ENCODE measurements at regions not wholly inside any gene's neighbourhood (a gene's known extent, or its start where the extent isn't known, plus 50 kb on each side); places are given as distances from the start of the nearest gene placed in this dataset.

DNA sequence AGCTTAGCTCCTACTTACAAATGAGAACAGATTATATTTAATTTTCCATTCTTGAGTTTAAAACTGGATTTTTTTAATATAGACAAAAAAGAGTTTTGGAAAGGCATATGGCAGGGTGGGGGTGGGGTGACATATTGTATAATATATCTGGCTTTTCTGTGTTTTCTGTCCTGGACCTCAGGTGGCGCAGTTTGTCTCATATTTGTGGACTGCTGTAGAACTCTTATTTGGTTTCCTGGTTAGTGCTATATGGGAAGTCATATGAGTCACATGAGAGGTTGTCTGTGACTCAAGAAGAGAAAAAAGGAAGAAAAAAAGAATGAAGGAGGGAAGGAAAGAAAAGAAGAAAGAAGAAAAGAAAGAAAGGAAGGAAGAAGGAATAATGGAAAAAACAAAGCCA, 131.8 kb downstream of the CLVS2 start:
- Histone ChIP-seq H3K36me3 (ENCODE audit: insufficient read depth, low read length) (no peaks in the 10 kb centered on the region), H3K9me3 (ENCODE audit: control insufficient read depth in 1 of 2, insufficient read depth in 1 of 2, low read length in 2 of 2) (no peaks in the 10 kb centered on the region), H3K4me1 (ENCODE audit: insufficient read depth, low read length) (no peaks in the 10 kb centered on the region), H3K27me3 (ENCODE audit: control insufficient read depth in 1 of 2, insufficient read depth in 2 of 2, low read length in 2 of 2) (no peaks in the 10 kb centered on the region), H3K4me3 (ENCODE audit: low read length) (no peak overlapping the region), H3K27ac (ENCODE audit: low read depth in 1 of 2, low read length in 2 of 2) (no peak overlapping the region)
- no peaks in the 10 kb centered on the region for H3K27me3 Mint-ChIP-seq
- intact Hi-C loops (cut with DNase I, micrococcal nuclease) = no loop called here
- H3K27ac Mint-ChIP-seq = no peak overlapping the region
- ChIA-PET CTCF (no interaction called here), POLR2A (interaction anchor here (0.6 kb wide), 1 partner anchor 582 kb away, joined by 3 read pairs; no protein-coding TSS in a partner anchor)
- DNase-seq = no peak
- peaks cover 6% of the 10 kb centered on the region for H3K9me3 Mint-ChIP-seq
- TF ChIP-seq, protein P1, sequence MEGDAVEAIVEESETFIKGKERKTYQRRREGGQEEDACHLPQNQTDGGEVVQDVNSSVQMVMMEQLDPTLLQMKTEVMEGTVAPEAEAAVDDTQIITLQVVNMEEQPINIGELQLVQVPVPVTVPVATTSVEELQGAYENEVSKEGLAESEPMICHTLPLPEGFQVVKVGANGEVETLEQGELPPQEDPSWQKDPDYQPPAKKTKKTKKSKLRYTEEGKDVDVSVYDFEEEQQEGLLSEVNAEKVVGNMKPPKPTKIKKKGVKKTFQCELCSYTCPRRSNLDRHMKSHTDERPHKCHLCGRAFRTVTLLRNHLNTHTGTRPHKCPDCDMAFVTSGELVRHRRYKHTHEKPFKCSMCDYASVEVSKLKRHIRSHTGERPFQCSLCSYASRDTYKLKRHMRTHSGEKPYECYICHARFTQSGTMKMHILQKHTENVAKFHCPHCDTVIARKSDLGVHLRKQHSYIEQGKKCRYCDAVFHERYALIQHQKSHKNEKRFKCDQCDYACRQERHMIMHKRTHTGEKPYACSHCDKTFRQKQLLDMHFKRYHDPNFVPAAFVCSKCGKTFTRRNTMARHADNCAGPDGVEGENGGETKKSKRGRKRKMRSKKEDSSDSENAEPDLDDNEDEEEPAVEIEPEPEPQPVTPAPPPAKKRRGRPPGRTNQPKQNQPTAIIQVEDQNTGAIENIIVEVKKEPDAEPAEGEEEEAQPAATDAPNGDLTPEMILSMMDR (IDR thresholded peaks at IDR 0.05) = no peak
- H3K4me1 Mint-ChIP-seq (ENCODE audit: low read depth) = no peaks in the 10 kb centered on the region
- no peak overlapping the region for H3K4me3 Mint-ChIP-seq
- ATAC-seq (ENCODE audit: poor library complexity) = no peak
- no peaks in the 10 kb centered on the region for H3K36me3 Mint-ChIP-seq (ENCODE audit: low read depth)

DNA sequence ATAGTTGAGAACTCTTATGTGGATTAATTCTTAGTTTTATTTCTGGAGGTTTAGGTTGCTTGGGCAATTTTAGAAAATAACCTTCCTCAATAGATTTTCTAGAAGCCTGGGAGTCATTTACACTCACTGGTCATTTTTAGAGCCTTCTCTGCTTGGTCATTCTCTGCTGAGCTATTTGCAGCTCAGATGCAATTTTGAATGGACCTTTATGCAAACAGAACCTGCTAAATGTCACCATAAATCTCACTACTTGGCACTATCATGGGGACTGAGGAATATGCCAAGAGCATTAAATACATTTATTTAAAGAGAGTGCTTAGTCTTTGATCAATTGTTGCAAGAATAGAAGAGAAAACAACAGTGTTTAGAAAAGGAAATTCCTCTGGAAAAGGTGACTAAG, 154.0 kb downstream of the CLVS2 start:
- intact Hi-C loops (cut with DNase I, micrococcal nuclease) = no loop called here
- DNase-seq = no peak
- Mint-ChIP-seq H3K36me3 (ENCODE audit: low read depth) (no peaks in the 10 kb centered on the region), H3K27ac (no peak overlapping the region), H3K4me1 (ENCODE audit: low read depth) (no peaks in the 10 kb centered on the region), H3K9me3 (peaks cover 12% of the 10 kb centered on the region), H3K4me3 (no peak overlapping the region), H3K27me3 (no peaks in the 10 kb centered on the region)
- peaks cover 0 to 4% of the 10 kb centered on the region in 2 experiments for H3K9me3 ChIP-seq (ENCODE audit: control insufficient read depth in 1 of 2, insufficient read depth in 1 of 2, low read length in 2 of 2)
- no peaks in the 10 kb centered on the region for H3K36me3 ChIP-seq (ENCODE audit: insufficient read depth, low read length)
- ChIA-PET CTCF (no interaction called here), POLR2A (no interaction called here)
- H3K27ac ChIP-seq (ENCODE audit: low read depth in 1 of 2, low read length in 2 of 2) = no peak overlapping the region
- TF ChIP-seq, protein P1 (IDR thresholded peaks at IDR 0.05) = no peak
- H3K4me1 ChIP-seq (ENCODE audit: insufficient read depth, low read length) = no peaks in the 10 kb centered on the region
- no peaks in the 10 kb centered on the region for H3K27me3 ChIP-seq (ENCODE audit: control insufficient read depth in 1 of 2, insufficient read depth in 2 of 2, low read length in 2 of 2)
- no peak overlapping the region for H3K4me3 ChIP-seq (ENCODE audit: low read length)
- no peak for ATAC-seq (ENCODE audit: poor library complexity)

DNA sequence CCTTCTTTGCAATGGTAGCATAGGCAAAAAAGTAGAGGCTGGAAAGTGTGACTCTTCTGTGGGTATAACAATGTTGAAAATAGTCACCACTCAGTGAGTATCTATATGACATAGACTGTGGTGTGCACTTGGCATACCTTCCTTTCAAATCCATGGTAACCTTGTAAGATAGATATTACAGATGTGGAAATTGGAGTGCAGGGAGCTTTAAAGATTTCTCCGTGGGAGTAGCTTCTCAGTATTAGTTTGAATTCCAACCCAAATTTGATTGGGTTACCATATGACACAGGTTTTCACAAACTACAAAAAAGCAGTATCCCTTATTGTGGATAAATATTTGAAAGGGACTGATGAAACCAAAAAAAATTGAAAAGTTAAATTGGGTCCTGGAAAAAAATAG, 163.8 kb downstream of the CLVS2 start:
- Mint-ChIP-seq H3K27me3 (no peaks in the 10 kb centered on the region), H3K27ac (no peak overlapping the region), H3K36me3 (ENCODE audit: low read depth) (no peaks in the 10 kb centered on the region), H3K9me3 (peaks cover 4% of the 10 kb centered on the region), H3K4me1 (ENCODE audit: low read depth) (no peaks in the 10 kb centered on the region), H3K4me3 (no peak overlapping the region)
- no peaks in the 10 kb centered on the region for H3K36me3 ChIP-seq (ENCODE audit: insufficient read depth, low read length)
- ChIA-PET CTCF (no interaction called here), POLR2A (no interaction called here)
- no peaks in the 10 kb centered on the region for H3K4me1 ChIP-seq (ENCODE audit: insufficient read depth, low read length)
- DNase-seq = no peak
- H3K9me3 ChIP-seq (ENCODE audit: control insufficient read depth in 1 of 2, insufficient read depth in 1 of 2, low read length in 2 of 2) = peaks cover 0 to 11% of the 10 kb centered on the region in 2 experiments
- H3K27me3 ChIP-seq (ENCODE audit: control insufficient read depth in 1 of 2, insufficient read depth in 2 of 2, low read length in 2 of 2) = no peaks in the 10 kb centered on the region
- no peak overlapping the region for H3K27ac ChIP-seq (ENCODE audit: low read depth in 1 of 2, low read length in 2 of 2)
- intact Hi-C loops (cut with DNase I, micrococcal nuclease) = no loop called here
- H3K4me3 ChIP-seq (ENCODE audit: low read length) = no peak overlapping the region
- ATAC-seq (ENCODE audit: poor library complexity) = no peak
- TF ChIP-seq, protein P1 (IDR thresholded peaks at IDR 0.05) = no peak
